ENCODE measurements at regions not wholly inside any gene's neighbourhood (a gene's known extent, or its start where the extent isn't known, plus 50 kb on each side); places are given as distances from the start of the nearest gene placed in this dataset.

GRCh38 chr1:82819234-82819633 is 1018.5 kb downstream of the ADGRL2 start:
- TF ChIP-seq TAF1 (IDR thresholded peaks at IDR 0.05; ENCODE audit: borderline replicate concordance, insufficient read depth, low read length) (no peak), POLR2AphosphoS5 (IDR thresholded peaks at IDR 0.05; ENCODE audit: low read depth, low read length) (no peak), REST (IDR thresholded peaks at IDR 0.05; ENCODE audit: insufficient read depth in 1 of 2, low read depth in 2 of 2, low read length in 2 of 2) (no peak), FOXP2 (optimal IDR thresholded peaks at IDR 0.05; ENCODE audit: borderline replicate concordance, extremely low read depth, extremely low read length, insufficient read depth) (no peak), SIN3A (IDR thresholded peaks at IDR 0.05; ENCODE audit: borderline replicate concordance, insufficient read depth, low read length) (no peak)

- TF ChIP-seq SIN3A (IDR thresholded peaks at IDR 0.05; ENCODE audit: borderline replicate concordance, insufficient read depth, low read length) (no peak), REST (IDR thresholded peaks at IDR 0.05; ENCODE audit: insufficient read depth in 1 of 2, low read depth in 2 of 2, low read length in 2 of 2) (no peak), FOXP2 (optimal IDR thresholded peaks at IDR 0.05; ENCODE audit: borderline replicate concordance, extremely low read depth, extremely low read length, insufficient read depth) (no peak), POLR2AphosphoS5 (IDR thresholded peaks at IDR 0.05; ENCODE audit: low read depth, low read length) (no peak), TAF1 (IDR thresholded peaks at IDR 0.05; ENCODE audit: borderline replicate concordance, insufficient read depth, low read length) (no peak)
Observed at GRCh38 chr1:82818586-82818985, 1017.9 kb downstream of the ADGRL2 start.

GRCh38 chr1:82813386-82813785 is 1012.7 kb downstream of the ADGRL2 start:
- TF ChIP-seq POLR2AphosphoS5 (IDR thresholded peaks at IDR 0.05; ENCODE audit: low read depth, low read length): no peak
- no peak for TF ChIP-seq TAF1 (IDR thresholded peaks at IDR 0.05; ENCODE audit: borderline replicate concordance, insufficient read depth, low read length)
- TF ChIP-seq REST (IDR thresholded peaks at IDR 0.05; ENCODE audit: insufficient read depth in 1 of 2, low read depth in 2 of 2, low read length in 2 of 2): no peak
- TF ChIP-seq SIN3A (IDR thresholded peaks at IDR 0.05; ENCODE audit: borderline replicate concordance, insufficient read depth, low read length): no peak
- no peak for TF ChIP-seq FOXP2 (optimal IDR thresholded peaks at IDR 0.05; ENCODE audit: borderline replicate concordance, extremely low read depth, extremely low read length, insufficient read depth)

GRCh38 chr1:82810601-82811000 is 1009.9 kb downstream of the ADGRL2 start:
- no peak for TF ChIP-seq TAF1 (IDR thresholded peaks at IDR 0.05; ENCODE audit: borderline replicate concordance, insufficient read depth, low read length)
- no peak for TF ChIP-seq FOXP2 (optimal IDR thresholded peaks at IDR 0.05; ENCODE audit: borderline replicate concordance, extremely low read depth, extremely low read length, insufficient read depth)
- no peak for TF ChIP-seq POLR2AphosphoS5 (IDR thresholded peaks at IDR 0.05; ENCODE audit: low read depth, low read length)

GRCh38 chr1:82807563-82807962 is 1006.8 kb downstream of the ADGRL2 start:
- TF ChIP-seq SIN3A (IDR thresholded peaks at IDR 0.05; ENCODE audit: borderline replicate concordance, insufficient read depth, low read length) (no peak), FOXP2 (optimal IDR thresholded peaks at IDR 0.05; ENCODE audit: borderline replicate concordance, extremely low read depth, extremely low read length, insufficient read depth) (no peak), POLR2AphosphoS5 (IDR thresholded peaks at IDR 0.05; ENCODE audit: low read depth, low read length) (no peak), TAF1 (IDR thresholded peaks at IDR 0.05; ENCODE audit: borderline replicate concordance, insufficient read depth, low read length) (no peak), REST (IDR thresholded peaks at IDR 0.05; ENCODE audit: insufficient read depth in 1 of 2, low read depth in 2 of 2, low read length in 2 of 2) (no peak)
